WTC11 (cell line): ENCODE measurements at regions not wholly inside any gene's neighbourhood (a gene's known extent, or its start where the extent isn't known, plus 50 kb on each side); places are given as distances from the start of the nearest gene placed in this dataset.

Source experiments
- ATAC-seq: fragments of 200-7000 bp; cut with Tn5 transposase; 2 replicates; pipeline ENCODE4 v1.10.0; 2021; ENCODE audit warnings: mild to moderate bottlenecking, moderate library complexity
- CTCF ChIA-PET: fragments of 300-600 bp; sonication (Branson Sonifier 250); formaldehyde crosslinking; loops from one replicate; lab custom pipeline; 2021; ENCODE audit warnings: antibody characterized with exemption; lab: Charles Lee
- POLR2A ChIA-PET: fragments of 350-600 bp; sonication (Branson Sonifier 250); formaldehyde crosslinking; loops from one replicate; lab custom pipeline; 2021; ENCODE audit warnings: antibody characterized with exemption; lab: Charles Lee
- DNase-seq: peaks from one replicate; pipeline ENCODE4 v3.0.0; 2021; ENCODE audit warnings: low spot score
- H3K27ac Mint-ChIP-seq: 2 replicates; pipeline ENCODE4 v1.8.0; 2021; ENCODE audit warnings: mixed read lengths
- H3K27me3 Mint-ChIP-seq: 2 replicates; pipeline ENCODE4 v1.8.0; 2021; ENCODE audit warnings: low read depth, mild to moderate bottlenecking, moderate library complexity, mixed read lengths
- H3K36me3 Mint-ChIP-seq: 2 replicates; pipeline ENCODE4 v1.8.0; 2021; ENCODE audit warnings: mixed read lengths
- H3K4me1 Mint-ChIP-seq: 2 replicates; pipeline ENCODE4 v1.8.0; 2022; ENCODE audit warnings: mixed read lengths
- H3K4me3 Mint-ChIP-seq: 2 replicates; pipeline ENCODE4 v1.8.0; 2021; ENCODE audit warnings: mild to moderate bottlenecking, moderate library complexity, mixed read lengths
- H3K9me3 Mint-ChIP-seq: 2 replicates; pipeline ENCODE4 v1.8.0; 2021; ENCODE audit warnings: mixed read lengths
- AR ChIP-seq: fragments of 250-450 bp; sonication (Bioruptor Pico); IDR thresholded peaks from 2 replicates; pipeline ENCODE4 v1.9.0; 2021; ENCODE audit warnings: mild to moderate bottlenecking
- ATF1 ChIP-seq: sonication (generic); formaldehyde crosslinking; IDR thresholded peaks from 2 replicates; pipeline ENCODE4 v1.8.1; 2023; ENCODE audit warnings: mild to moderate bottlenecking, moderate library complexity, missing genetic modification reagents
- ATF2 ChIP-seq: sonication (generic); formaldehyde crosslinking; IDR thresholded peaks from 2 replicates; pipeline ENCODE4 v1.8.1; 2022; ENCODE audit warnings: low read depth, missing genetic modification reagents, borderline replicate concordance
- CBFB ChIP-seq: sonication (generic); formaldehyde crosslinking; IDR thresholded peaks from 2 replicates; pipeline ENCODE4 v1.8.1; 2022; ENCODE audit warnings: mild to moderate bottlenecking, low read depth, missing genetic modification reagents
- CDX4 ChIP-seq: fragments of 250-450 bp; sonication (Bioruptor Pico); IDR thresholded peaks from 2 replicates; pipeline ENCODE4 v1.9.0; 2021; ENCODE audit warnings: moderate library complexity, mild to moderate bottlenecking, inconsistent platforms, borderline replicate concordance
- CREM ChIP-seq: sonication (generic); formaldehyde crosslinking; IDR thresholded peaks from 2 replicates; pipeline ENCODE4 v1.8.1; 2022; ENCODE audit warnings: mild to moderate bottlenecking, missing genetic modification reagents, moderate library complexity
- ELF4 ChIP-seq: sonication (generic); formaldehyde crosslinking; IDR thresholded peaks from 2 replicates; pipeline ENCODE4 v1.8.1; 2022; ENCODE audit warnings: low read depth, mild to moderate bottlenecking, moderate library complexity, missing genetic modification reagents
- EMX1 ChIP-seq: fragments of 250-450 bp; sonication (Bioruptor Pico); IDR thresholded peaks from 2 replicates; pipeline ENCODE4 v1.8.0; 2021; ENCODE audit warnings: mild to moderate bottlenecking
- FOXP1 ChIP-seq: sonication (generic); formaldehyde crosslinking; IDR thresholded peaks from 2 replicates; pipeline ENCODE4 v1.8.0; 2022; ENCODE audit warnings: missing genetic modification reagents, mild to moderate bottlenecking, moderate library complexity, borderline replicate concordance
- IRF1 ChIP-seq: sonication (generic); formaldehyde crosslinking; IDR thresholded peaks from 2 replicates; pipeline ENCODE4 v1.8.0; 2023; ENCODE audit warnings: missing genetic modification reagents
- IRF2 ChIP-seq: sonication (generic); formaldehyde crosslinking; IDR thresholded peaks from 2 replicates; pipeline ENCODE4 v1.8.0; 2022; ENCODE audit warnings: low read depth, missing genetic modification reagents, borderline replicate concordance
- NFATC4 ChIP-seq: fragments of 250-450 bp; sonication (Bioruptor Pico); IDR thresholded peaks from 2 replicates; pipeline ENCODE4 v1.9.0; 2021; ENCODE audit warnings: mild to moderate bottlenecking
- NR2C2 ChIP-seq: sonication (generic); formaldehyde crosslinking; IDR thresholded peaks from 2 replicates; pipeline ENCODE4 v1.8.0; 2022; ENCODE audit warnings: mild to moderate bottlenecking, missing genetic modification reagents
- SOX15 ChIP-seq: fragments of 250-450 bp; sonication (Bioruptor Pico); IDR thresholded peaks from 2 replicates; pipeline ENCODE4 v1.9.0; 2021; ENCODE audit warnings: mild to moderate bottlenecking
- SP1 ChIP-seq: sonication (generic); formaldehyde crosslinking; conservative IDR thresholded peaks from 2 replicates; pipeline ENCODE4 v1.8.1; 2022; ENCODE audit warnings: missing genetic modification reagents
- USF1 ChIP-seq: sonication (generic); formaldehyde crosslinking; IDR thresholded peaks from 2 replicates; pipeline ENCODE4 v1.8.0; 2022; ENCODE audit warnings: mild to moderate bottlenecking, missing genetic modification reagents
- ZMAT4 ChIP-seq: fragments of 250-450 bp; sonication (Bioruptor Pico); IDR thresholded peaks from 2 replicates; pipeline ENCODE4 v1.9.0; 2021; ENCODE audit warnings: mild to moderate bottlenecking
- ZNF138 ChIP-seq: sonication (generic); formaldehyde crosslinking; conservative IDR thresholded peaks from 2 replicates; pipeline ENCODE4 v1.8.1; 2022; ENCODE audit warnings: mild to moderate bottlenecking, moderate library complexity, missing genetic modification reagents
- ZNF219 ChIP-seq: sonication (generic); formaldehyde crosslinking; IDR thresholded peaks from 2 replicates; pipeline ENCODE4 v1.8.0; 2023; ENCODE audit warnings: missing genetic modification reagents, mild to moderate bottlenecking, borderline replicate concordance
- ZSCAN18 ChIP-seq: fragments of 250-450 bp; sonication (Bioruptor Pico); IDR thresholded peaks from 2 replicates; pipeline ENCODE4 v2.1.2; 2022; ENCODE audit warnings: mild to moderate bottlenecking, moderate library complexity
- TF ChIP-seq, protein P1 (sequence below): sonication (generic); formaldehyde crosslinking; IDR thresholded peaks from 2 replicates; pipeline ENCODE4 v1.8.1; 2023; ENCODE audit warnings: mild to moderate bottlenecking, missing genetic modification reagents, moderate library complexity
- TF ChIP-seq, protein P2 (sequence below): fragments of 250-450 bp; sonication (Bioruptor Pico); IDR thresholded peaks from 2 replicates; pipeline ENCODE4 v1.8.0; 2021; ENCODE audit warnings: mild to moderate bottlenecking
- TF ChIP-seq, protein P3 (sequence below): sonication (generic); formaldehyde crosslinking; IDR thresholded peaks from 2 replicates; pipeline ENCODE4 v1.8.1; 2022; ENCODE audit warnings: mild to moderate bottlenecking, missing genetic modification reagents, moderate library complexity, borderline replicate concordance
- TF ChIP-seq, protein P4 (sequence below): sonication (generic); formaldehyde crosslinking; IDR thresholded peaks from 2 replicates; pipeline ENCODE4 v1.8.0; 2022; ENCODE audit warnings: mild to moderate bottlenecking, missing genetic modification reagents

DNA sequence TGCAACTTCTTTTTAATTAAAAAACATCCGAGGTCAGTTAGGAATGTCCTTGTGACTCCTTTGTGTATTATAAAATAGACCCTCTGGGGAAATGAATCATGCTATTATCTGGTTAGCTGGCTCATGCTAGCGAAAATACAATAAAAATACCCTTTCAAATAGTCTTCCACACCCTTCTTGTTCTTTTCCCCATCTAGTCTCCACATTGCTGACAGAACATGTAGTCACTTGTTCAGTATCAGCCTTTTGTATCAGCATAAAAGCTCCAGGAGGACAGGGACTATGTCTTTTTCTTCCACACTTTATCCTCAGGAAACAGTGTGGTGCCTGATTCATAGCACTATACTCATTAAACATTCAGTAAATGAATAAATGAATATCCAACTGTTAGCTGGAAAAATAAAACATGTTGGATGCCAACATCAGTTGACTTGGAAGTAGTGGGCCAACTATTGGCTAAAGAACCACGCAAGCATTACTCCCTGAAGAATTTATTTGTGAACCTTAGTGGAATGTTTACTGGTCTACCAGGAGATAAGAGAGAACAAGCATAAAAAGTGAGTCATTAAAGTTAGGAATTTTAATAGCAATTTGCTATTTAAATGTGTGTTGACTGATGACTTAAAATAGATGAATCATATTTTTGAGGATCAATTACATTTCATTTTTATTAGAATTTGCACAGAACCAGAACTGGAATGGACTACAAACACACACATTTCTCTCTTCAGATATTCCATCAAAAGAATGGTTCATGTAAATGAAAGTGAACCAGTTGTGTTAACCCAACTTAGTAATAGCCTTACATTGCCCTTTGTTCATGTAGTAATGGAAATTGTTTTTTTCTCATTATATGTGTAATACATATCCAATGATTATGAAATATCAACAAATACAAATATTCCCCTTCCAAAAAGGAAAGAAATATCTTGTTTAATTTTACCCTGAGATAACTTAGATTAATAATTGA is 129.6 kb downstream of the DKK1 start (continued):
- TF ChIP-seq IRF1 (CRISPR knock-in tag) (no peak), SP1 (CRISPR knock-in tag) (no peak), ATF1 (no peak), EMX1 (CRISPR knock-in tag) (no peak), ZSCAN18 (CRISPR knock-in tag) (no peak), SOX15 (CRISPR knock-in tag) (no peak), AR (no peak), ATF2 (CRISPR knock-in tag) (no peak), CBFB (CRISPR knock-in tag) (no peak), ZMAT4 (no peak)
- TF ChIP-seq, protein P1, sequence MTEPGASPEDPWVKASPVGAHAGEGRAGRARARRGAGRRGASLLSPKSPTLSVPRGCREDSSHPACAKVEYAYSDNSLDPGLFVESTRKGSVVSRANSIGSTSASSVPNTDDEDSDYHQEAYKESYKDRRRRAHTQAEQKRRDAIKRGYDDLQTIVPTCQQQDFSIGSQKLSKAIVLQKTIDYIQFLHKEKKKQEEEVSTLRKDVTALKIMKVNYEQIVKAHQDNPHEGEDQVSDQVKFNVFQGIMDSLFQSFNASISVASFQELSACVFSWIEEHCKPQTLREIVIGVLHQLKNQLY (CRISPR knock-in tag) = no peak

GRCh38 chr10:52446391-52446790 is 132.3 kb downstream of the DKK1 start:
- Mint-ChIP-seq H3K27ac (no peak overlapping the region), H3K36me3 (no peaks in the 10 kb centered on the region), H3K9me3 (no peaks in the 10 kb centered on the region), H3K4me3 (no peak overlapping the region), H3K27me3 (peaks cover 19% of the 10 kb centered on the region), H3K4me1 (peaks cover 10% of the 10 kb centered on the region)
- no peak for DNase-seq
- ChIA-PET CTCF (no interaction called here), POLR2A (no interaction called here)
- no peak for ATAC-seq
- TF ChIP-seq IRF2 (CRISPR knock-in tag) (no peak), FOXP1 (CRISPR knock-in tag) (no peak), CDX4 (no peak), NFATC4 (CRISPR knock-in tag) (no peak), ZNF138 (no peak), USF1 (CRISPR knock-in tag) (no peak), EMX1 (CRISPR knock-in tag) (no peak), NR2C2 (CRISPR knock-in tag) (no peak), CREM (no peak), ELF4 (CRISPR knock-in tag) (no peak), ZNF219 (CRISPR knock-in tag) (no peak)
- TF ChIP-seq, protein P2, sequence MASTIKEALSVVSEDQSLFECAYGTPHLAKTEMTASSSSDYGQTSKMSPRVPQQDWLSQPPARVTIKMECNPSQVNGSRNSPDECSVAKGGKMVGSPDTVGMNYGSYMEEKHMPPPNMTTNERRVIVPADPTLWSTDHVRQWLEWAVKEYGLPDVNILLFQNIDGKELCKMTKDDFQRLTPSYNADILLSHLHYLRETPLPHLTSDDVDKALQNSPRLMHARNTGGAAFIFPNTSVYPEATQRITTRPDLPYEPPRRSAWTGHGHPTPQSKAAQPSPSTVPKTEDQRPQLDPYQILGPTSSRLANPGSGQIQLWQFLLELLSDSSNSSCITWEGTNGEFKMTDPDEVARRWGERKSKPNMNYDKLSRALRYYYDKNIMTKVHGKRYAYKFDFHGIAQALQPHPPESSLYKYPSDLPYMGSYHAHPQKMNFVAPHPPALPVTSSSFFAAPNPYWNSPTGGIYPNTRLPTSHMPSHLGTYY (CRISPR knock-in tag) = no peak
- TF ChIP-seq, protein P3, sequence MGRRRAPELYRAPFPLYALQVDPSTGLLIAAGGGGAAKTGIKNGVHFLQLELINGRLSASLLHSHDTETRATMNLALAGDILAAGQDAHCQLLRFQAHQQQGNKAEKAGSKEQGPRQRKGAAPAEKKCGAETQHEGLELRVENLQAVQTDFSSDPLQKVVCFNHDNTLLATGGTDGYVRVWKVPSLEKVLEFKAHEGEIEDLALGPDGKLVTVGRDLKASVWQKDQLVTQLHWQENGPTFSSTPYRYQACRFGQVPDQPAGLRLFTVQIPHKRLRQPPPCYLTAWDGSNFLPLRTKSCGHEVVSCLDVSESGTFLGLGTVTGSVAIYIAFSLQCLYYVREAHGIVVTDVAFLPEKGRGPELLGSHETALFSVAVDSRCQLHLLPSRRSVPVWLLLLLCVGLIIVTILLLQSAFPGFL = no peak
- TF ChIP-seq, protein P4, sequence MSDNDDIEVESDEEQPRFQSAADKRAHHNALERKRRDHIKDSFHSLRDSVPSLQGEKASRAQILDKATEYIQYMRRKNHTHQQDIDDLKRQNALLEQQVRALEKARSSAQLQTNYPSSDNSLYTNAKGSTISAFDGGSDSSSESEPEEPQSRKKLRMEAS = no peak
